Duodenal mucosa (tissue), 2 donors: ENCODE measurements at regions not wholly inside any gene's neighbourhood (a gene's known extent, or its start where the extent isn't known, plus 50 kb on each side); places are given as distances from the start of the nearest gene placed in this dataset.

ENCODE experiments used
- H3K27ac ChIP-seq: one replicate; pipeline ENCODE4 v1.7.0; 2013; ENCODE audit warnings: low read depth, low read length
- H3K27me3 ChIP-seq, 2 donors: one replicate each; pipeline ENCODE4 v1.7.0; 2013; ENCODE audit warnings: low read length in 2 of 2, control low read depth in 1 of 2; ENCODE audit not compliant: insufficient read depth in 2 of 2, control insufficient read depth in 1 of 2
- H3K36me3 ChIP-seq, 2 donors: one replicate each; pipeline ENCODE4 v1.7.0; 2013; ENCODE audit warnings: low read length in 2 of 2, control low read depth in 1 of 2; ENCODE audit not compliant: insufficient read depth in 2 of 2, control insufficient read depth in 1 of 2
- H3K4me1 ChIP-seq, 2 donors: one replicate each; pipeline ENCODE4 v1.7.0; 2013; ENCODE audit warnings: low read length in 2 of 2, control low read depth in 1 of 2; ENCODE audit not compliant: insufficient read depth in 2 of 2, control insufficient read depth in 1 of 2
- H3K4me3 ChIP-seq, 2 donors: one replicate each; pipeline ENCODE4 v1.7.0; 2013; ENCODE audit warnings: low read length in 2 of 2, low read depth in 1 of 2
- H3K9ac ChIP-seq, 2 donors: one replicate each; pipeline ENCODE4 v1.7.0; 2013; ENCODE audit warnings: low read length in 2 of 2, low read depth in 1 of 2
- H3K9me3 ChIP-seq, 2 donors: one replicate each; pipeline ENCODE4 v1.7.0; 2013; ENCODE audit warnings: low read length in 2 of 2, control low read depth in 1 of 2; ENCODE audit not compliant: control insufficient read depth in 1 of 2

DNA sequence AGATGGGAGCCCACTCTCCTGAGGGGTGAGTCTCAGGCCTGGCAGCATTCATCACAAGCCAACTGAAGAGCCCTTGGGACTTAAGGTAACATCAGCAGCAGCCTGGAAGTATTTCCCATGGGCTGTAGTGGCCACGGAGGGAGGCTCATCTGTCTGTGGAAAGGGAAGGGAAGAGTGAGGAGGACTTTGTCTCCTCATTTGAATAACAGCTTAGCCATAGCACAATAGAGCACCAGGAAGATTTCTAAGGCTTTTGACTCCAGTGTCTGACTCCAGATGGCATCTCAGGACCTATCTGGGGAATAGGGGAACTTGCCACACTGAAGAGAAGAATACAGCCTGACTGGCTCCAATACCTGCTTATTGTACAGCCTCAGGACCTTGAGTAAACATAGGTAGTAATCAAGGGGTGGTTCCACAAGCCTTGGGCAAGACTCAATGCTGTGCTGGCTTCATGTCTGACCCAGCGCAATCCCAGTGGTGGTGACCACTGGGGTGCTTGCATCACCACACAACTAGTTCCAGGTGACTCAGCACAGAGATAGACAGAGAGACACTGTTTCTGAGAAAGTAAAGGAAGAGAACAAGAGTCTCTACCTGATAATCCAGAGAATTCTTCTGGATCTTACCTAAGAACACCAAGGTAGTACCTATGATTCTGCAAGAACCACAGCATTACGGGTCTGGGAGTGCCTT, 510.5 kb upstream of the CCDC179 start:
- Histone ChIP-seq H3K36me3 (no peaks in the 10 kb centered on the region), H3K9me3 (peaks cover 0 to 3% of the 10 kb centered on the region in 2 donors), H3K9ac (no peak overlapping the region), H3K27ac (no peak overlapping the region), H3K4me3 (no peak overlapping the region), H3K4me1 (no peaks in the 10 kb centered on the region), H3K27me3 (no peaks in the 10 kb centered on the region)

DNA sequence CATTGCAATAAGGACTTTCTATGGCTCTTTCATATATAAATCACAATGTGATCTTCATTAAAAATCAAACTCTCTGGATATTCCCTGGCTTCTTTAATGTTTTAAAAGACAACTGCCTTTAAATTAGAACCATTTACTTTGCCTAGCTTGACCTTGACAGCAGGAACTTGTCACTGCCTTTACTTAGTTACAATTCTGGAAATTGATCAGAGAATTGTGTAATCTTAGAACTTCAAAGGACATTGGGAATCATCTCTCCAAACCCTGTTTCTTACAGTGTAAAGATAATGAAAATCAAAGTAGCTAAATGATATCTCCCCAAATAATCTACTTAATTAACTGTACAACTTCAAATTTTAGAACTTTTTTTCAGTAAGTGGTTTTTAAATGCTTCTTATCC, 517.6 kb upstream of the CCDC179 start:
- no peaks in the 10 kb centered on the region for H3K36me3 ChIP-seq
- H3K4me3 ChIP-seq = no peak overlapping the region
- H3K27me3 ChIP-seq = no peaks in the 10 kb centered on the region
- no peak overlapping the region for H3K9ac ChIP-seq
- H3K27ac ChIP-seq = no peak overlapping the region
- H3K9me3 ChIP-seq = no peaks in the 10 kb centered on the region
- H3K4me1 ChIP-seq = no peaks in the 10 kb centered on the region

GRCh38 chr11:23391031-23391430, 530.8 kb upstream of the CCDC179 start:
- Histone ChIP-seq H3K36me3 (no peaks in the 10 kb centered on the region), H3K4me1 (no peaks in the 10 kb centered on the region), H3K27me3 (no peaks in the 10 kb centered on the region), H3K9me3 (no peaks in the 10 kb centered on the region), H3K27ac (no peak overlapping the region), H3K9ac (no peak overlapping the region), H3K4me3 (no peak overlapping the region)

GRCh38 chr11:23398052-23398451, 537.8 kb upstream of the CCDC179 start:
- no peak overlapping the region for H3K27ac ChIP-seq
- no peak overlapping the region for H3K9ac ChIP-seq
- no peaks in the 10 kb centered on the region for H3K36me3 ChIP-seq
- no peaks in the 10 kb centered on the region for H3K27me3 ChIP-seq
- H3K9me3 ChIP-seq = no peaks in the 10 kb centered on the region
- H3K4me1 ChIP-seq = no peaks in the 10 kb centered on the region
- no peak overlapping the region for H3K4me3 ChIP-seq

DNA sequence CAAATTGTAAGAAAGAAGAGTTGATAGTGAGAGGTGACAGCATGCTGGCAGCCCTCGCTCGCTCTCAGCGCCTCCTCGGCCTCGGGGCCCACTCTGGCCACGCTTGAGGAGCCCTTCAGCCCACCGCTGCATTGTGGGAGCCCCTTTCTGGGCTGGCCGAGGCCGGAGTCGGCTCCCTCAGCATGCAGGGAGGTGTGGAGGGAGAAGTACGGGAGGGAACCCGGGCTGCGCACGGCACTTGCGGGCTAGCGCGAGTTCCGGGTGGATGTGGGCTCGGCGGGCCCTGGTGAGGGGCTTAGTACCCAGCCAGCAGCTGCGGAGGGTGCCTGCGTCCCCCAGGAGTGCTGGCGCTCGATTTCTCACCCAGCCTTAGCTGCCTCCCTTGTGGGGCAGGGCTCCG, 539.7 kb upstream of the CCDC179 start:
- Histone ChIP-seq H3K4me1 (no peaks in the 10 kb centered on the region), H3K9ac (no peak overlapping the region), H3K9me3 (no peaks in the 10 kb centered on the region), H3K27ac (no peak overlapping the region), H3K36me3 (no peaks in the 10 kb centered on the region), H3K27me3 (no peaks in the 10 kb centered on the region), H3K4me3 (no peak overlapping the region)

- H3K4me3 ChIP-seq = no peak overlapping the region
- no peaks in the 10 kb centered on the region for H3K27me3 ChIP-seq
- H3K9ac ChIP-seq = no peak overlapping the region
- no peaks in the 10 kb centered on the region for H3K36me3 ChIP-seq
- H3K9me3 ChIP-seq = no peaks in the 10 kb centered on the region
- H3K27ac ChIP-seq = no peak overlapping the region
- no peaks in the 10 kb centered on the region for H3K4me1 ChIP-seq
Measured at GRCh38 chr11:23403210-23404185, 543.2 kb upstream of the CCDC179 start.

GRCh38 chr11:23404225-23405160, 544.2 kb upstream of the CCDC179 start:
- no peaks in the 10 kb centered on the region for H3K27me3 ChIP-seq
- H3K9ac ChIP-seq = no peak overlapping the region
- H3K4me1 ChIP-seq = no peaks in the 10 kb centered on the region
- no peak overlapping the region for H3K27ac ChIP-seq
- H3K36me3 ChIP-seq = no peaks in the 10 kb centered on the region
- no peaks in the 10 kb centered on the region for H3K9me3 ChIP-seq
- no peak overlapping the region for H3K4me3 ChIP-seq

GRCh38 chr11:23405350-23405937, 545.2 kb upstream of the CCDC179 start:
- H3K36me3 ChIP-seq = no peaks in the 10 kb centered on the region
- no peak overlapping the region for H3K4me3 ChIP-seq
- no peak overlapping the region for H3K9ac ChIP-seq
- no peaks in the 10 kb centered on the region for H3K4me1 ChIP-seq
- no peaks in the 10 kb centered on the region for H3K27me3 ChIP-seq
- no peak overlapping the region for H3K27ac ChIP-seq
- H3K9me3 ChIP-seq = no peaks in the 10 kb centered on the region

DNA sequence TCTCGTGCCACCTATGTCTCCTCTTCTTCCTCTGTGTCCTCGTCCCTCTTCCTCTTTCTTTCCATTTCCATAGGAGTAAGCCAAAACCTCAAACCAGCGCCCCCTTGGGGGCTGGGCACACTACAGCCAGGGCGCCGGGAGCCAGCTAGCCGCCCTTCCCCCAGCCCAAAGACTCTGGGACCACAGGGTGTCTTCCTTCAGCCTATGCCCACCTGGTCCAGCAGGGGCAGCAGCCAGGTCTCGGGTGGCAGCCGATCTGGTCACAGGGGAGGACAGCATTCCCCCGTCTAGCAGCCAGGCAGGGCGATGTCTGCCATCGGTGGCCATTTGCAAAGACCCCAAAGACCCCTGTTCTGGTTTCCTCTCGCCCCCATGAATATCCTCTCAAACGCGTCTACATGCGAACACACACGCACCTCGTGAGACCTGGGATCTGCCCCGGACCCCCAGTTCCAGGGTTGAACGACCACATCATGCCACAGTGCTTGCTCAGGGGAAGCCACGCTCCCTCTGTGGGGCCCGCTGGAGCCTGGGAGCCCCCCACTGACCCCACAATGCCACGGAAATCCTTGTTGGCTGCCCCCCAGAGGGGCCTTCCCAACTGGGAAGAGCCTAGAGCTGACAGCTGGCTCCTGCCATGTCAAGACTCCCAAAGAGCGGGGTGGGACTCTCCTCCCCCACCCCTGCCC, 546.0 kb upstream of the CCDC179 start:
- Histone ChIP-seq H3K27ac (no peak overlapping the region), H3K4me1 (no peaks in the 10 kb centered on the region), H3K27me3 (no peaks in the 10 kb centered on the region), H3K9me3 (no peaks in the 10 kb centered on the region), H3K36me3 (no peaks in the 10 kb centered on the region), H3K4me3 (no peak overlapping the region), H3K9ac (no peak overlapping the region)
